HCT116 (cell line): ENCODE measurements at regions not wholly inside any gene's neighbourhood (a gene's known extent, or its start where the extent isn't known, plus 50 kb on each side); places are given as distances from the start of the nearest gene placed in this dataset.

ENCODE experiments used
- ATAC-seq: fragments of 200-7000 bp; cut with Tn5 transposase; 2 replicates; pipeline ENCODE4 v1.9.1; 2020; ENCODE audit warnings: mild to moderate bottlenecking, moderate library complexity
- BruUV-seq: library from RNA; stranded (reverse); fragments of 400-500 nt; replicated peaks from 2 replicates; lab custom pipeline; 2021; lab: Mats Ljungman, UMichigan
- CTCF ChIA-PET: fragments of 300-600 bp; sonication (Branson Sonifier 250); formaldehyde crosslinking; loops from one replicate; lab custom pipeline; 2021; ENCODE audit warnings: antibody characterized with exemption; lab: Charles Lee
- POLR2A ChIA-PET: fragments of 300-600, 350-600 bp; sonication (Branson Sonifier 250); formaldehyde crosslinking; loops from one replicate; lab custom pipeline; 2021; ENCODE audit warnings: antibody characterized with exemption; lab: Charles Lee
- RAD21 ChIA-PET, 2 experiments: fragments of 300-600 bp; sonication (Branson Sonifier 250); formaldehyde crosslinking; loops; one replicate each; lab custom pipeline; 2023; ENCODE audit warnings: low total read pairs in 2 of 2; ENCODE audit not compliant: uncharacterized antibody in 2 of 2, unreplicated experiment in 2 of 2, low non-redundant PET in 1 of 2; lab: Charles Lee
- DNase-seq: peaks from one replicate; pipeline ENCODE4 v3.0.0-alpha.2; 2010; ENCODE audit warnings: low read depth, low spot score
- H2AFZ ChIP-seq: fragments of 200-600 bp; shearing (Covaris generic), sonication (generic); 2 replicates; pipeline ENCODE4 v1.6.1; 2017; ENCODE audit warnings: low read depth, mixed run types, mixed read lengths, antibody characterized with exemption, low read length; ENCODE audit not compliant: poor library complexity, severe bottlenecking
- H3K27ac ChIP-seq: 2 replicates; pipeline ENCODE4 v1.5.1; 2012; ENCODE audit warnings: low read depth, low read length
- H3K27me3 ChIP-seq: fragments of 200-600 bp; sonication (generic); 2 replicates; pipeline ENCODE4 v1.6.1; 2016; ENCODE audit warnings: mixed run types, low read length, mixed read lengths; ENCODE audit not compliant: insufficient read depth
- H3K36me3 ChIP-seq, 2 experiments: fragments of 200-500 bp in 1 of 2; fragments of 200-600 bp in 1 of 2; sonication (Bioruptor generic) in 1 of 2; sonication (generic) in 1 of 2; 2 replicates each; pipeline versions ENCODE4 v1.5.1 to v1.6.1; 2014 to 2016; ENCODE audit warnings: low read length in 2 of 2, inconsistent platforms in 1 of 2, mixed read lengths in 1 of 2, mixed run types in 1 of 2; ENCODE audit not compliant: insufficient read depth in 2 of 2, control insufficient read depth in 1 of 2
- H3K4me1 ChIP-seq, 2 experiments: fragments of 200-600 bp in 1 of 2; sonication (generic) in 1 of 2; 2 replicates each; pipeline versions ENCODE4 v1.5.1 to v1.6.1; 2012 to 2017; ENCODE audit warnings: low read length in 2 of 2, inconsistent platforms in 1 of 2, mild to moderate bottlenecking in 1 of 2, mixed read lengths in 1 of 2, mixed run types in 1 of 2, moderate library complexity in 1 of 2; ENCODE audit not compliant: insufficient read depth in 2 of 2, control insufficient read depth in 1 of 2
- H3K4me2 ChIP-seq: fragments of 200-600 bp; sonication (generic); 2 replicates; pipeline ENCODE4 v1.6.1; 2017; ENCODE audit warnings: mixed run types, low read length, mixed read lengths
- H3K4me3 ChIP-seq, 2 experiments: fragments of 200-600 bp in 1 of 2; sonication (generic) in 1 of 2; replicated peaks in 1 of 2; 2 replicates each; pipeline ENCODE4 v1.5.1; 2011 to 2016; ENCODE audit warnings: low read length in 2 of 2, control low read depth in 1 of 2, low read depth in 1 of 2, mild to moderate bottlenecking in 1 of 2, mixed read lengths in 1 of 2, mixed run types in 1 of 2
- H3K79me2 ChIP-seq: fragments of 200-600 bp; sonication (generic); 2 replicates; pipeline ENCODE4 v1.6.1; 2017; ENCODE audit warnings: mild to moderate bottlenecking, mixed run types, low read length, moderate library complexity, mixed read lengths; ENCODE audit not compliant: insufficient read depth
- H3K9ac ChIP-seq: fragments of 200-600 bp; sonication (generic); 2 replicates; pipeline ENCODE4 v1.6.1; 2016; ENCODE audit warnings: low read length, mixed read lengths
- H3K9me2 ChIP-seq: fragments of 200-600 bp; sonication (generic), shearing (Covaris generic); 2 replicates; pipeline ENCODE4 v1.6.1; 2017; ENCODE audit warnings: mixed run types, mild to moderate bottlenecking, moderate library complexity; ENCODE audit not compliant: insufficient read depth
- H3K9me3 ChIP-seq, 2 experiments: fragments of 200-500 bp in 1 of 2; fragments of 200-600 bp in 1 of 2; sonication (Bioruptor generic) in 1 of 2; sonication (generic) in 1 of 2; 2 replicates each; pipeline ENCODE4 v1.6.1; 2014 to 2017; ENCODE audit warnings: low read length in 2 of 2, mixed read lengths in 2 of 2, inconsistent platforms in 1 of 2, low read depth in 1 of 2, mild to moderate bottlenecking in 1 of 2, mixed run types in 1 of 2, moderate library complexity in 1 of 2; ENCODE audit not compliant: control insufficient read depth in 1 of 2, insufficient read depth in 1 of 2
- H4K20me1 ChIP-seq: fragments of 200-600 bp; sonication (generic), shearing (Covaris generic); 2 replicates; pipeline ENCODE4 v1.6.1; 2017; ENCODE audit warnings: mixed run types, mild to moderate bottlenecking, moderate library complexity; ENCODE audit not compliant: insufficient read depth
- EGR1 ChIP-seq: IDR thresholded peaks from 2 replicates; pipeline ENCODE4 v1.6.1; 2012; ENCODE audit warnings: low read depth
- ELF1 ChIP-seq: IDR thresholded peaks from 2 replicates; pipeline ENCODE4 v1.6.1; 2012; ENCODE audit warnings: low read depth, borderline replicate concordance
- EZH2 ChIP-seq: fragments of 200-600 bp; sonication (generic); IDR thresholded peaks from 2 replicates; pipeline ENCODE4 v1.6.1; 2017; ENCODE audit warnings: antibody characterized with exemption, mixed run types
- FOSL1 ChIP-seq: IDR thresholded peaks from 2 replicates; pipeline ENCODE4 v1.6.1; 2012; ENCODE audit warnings: low read depth
- POLR2A ChIP-seq: IDR thresholded peaks from 2 replicates; pipeline ENCODE4 v1.7.0; 2011; ENCODE audit warnings: borderline replicate concordance; ENCODE audit not compliant: insufficient read depth, insufficient read length; ENCODE audit errors: extremely low read depth
- POLR2AphosphoS5 ChIP-seq: IDR thresholded peaks from 2 replicates; pipeline ENCODE4 v1.6.1; 2011; ENCODE audit warnings: mild to moderate bottlenecking, low read depth, low read length, moderate library complexity
- RAD21 ChIP-seq: IDR thresholded peaks from 2 replicates; pipeline ENCODE4 v1.6.1; 2012; ENCODE audit warnings: low read depth, mild to moderate bottlenecking
- SIN3A ChIP-seq: IDR thresholded peaks from 2 replicates; pipeline ENCODE4 v1.6.1; 2012; ENCODE audit warnings: low read depth
- SP1 ChIP-seq: IDR thresholded peaks from 2 replicates; pipeline ENCODE4 v1.6.1; 2012; ENCODE audit warnings: low read depth
- ZFX ChIP-seq: fragments of 450-650 bp; IDR thresholded peaks from 2 replicates; pipeline ENCODE4 v1.6.1; 2017
- intact Hi-C: fragments of 100-400 bp; cut with micrococcal nuclease; formaldehyde crosslinking; loops from 2 replicates; pipeline ENCODE4 v1.10.0; 2022
- TF ChIP-seq, protein P1 (sequence below), 3 experiments: fragments of 200-600 bp in 1 of 3; sonication (generic) in 1 of 3; IDR thresholded peaks in 2 of 3; conservative IDR thresholded peaks in 1 of 3; 2 replicates each; pipeline ENCODE4 v1.5.1; 2012 to 2017; ENCODE audit warnings: low read depth in 2 of 3, low read length in 2 of 3, antibody characterized with exemption in 1 of 3, borderline replicate concordance in 1 of 3, control low read depth in 1 of 3, mild to moderate bottlenecking in 1 of 3, mixed read lengths in 1 of 3, mixed run types in 1 of 3, moderate library complexity in 1 of 3; ENCODE audit not compliant: insufficient read depth in 1 of 3
- TF ChIP-seq, protein P2 (sequence below): IDR thresholded peaks from 2 replicates; pipeline ENCODE4 v1.6.1; 2011; ENCODE audit warnings: mild to moderate bottlenecking, low read length, moderate library complexity; ENCODE audit not compliant: insufficient replicate concordance; ENCODE audit errors: extremely low read depth
- TF ChIP-seq, protein P3 (sequence below): IDR thresholded peaks from 2 replicates; pipeline ENCODE4 v1.6.1; 2012; ENCODE audit warnings: low read depth
- TF ChIP-seq, protein P4 (sequence below): IDR thresholded peaks from 2 replicates; pipeline ENCODE4 v1.6.1; 2012

DNA sequence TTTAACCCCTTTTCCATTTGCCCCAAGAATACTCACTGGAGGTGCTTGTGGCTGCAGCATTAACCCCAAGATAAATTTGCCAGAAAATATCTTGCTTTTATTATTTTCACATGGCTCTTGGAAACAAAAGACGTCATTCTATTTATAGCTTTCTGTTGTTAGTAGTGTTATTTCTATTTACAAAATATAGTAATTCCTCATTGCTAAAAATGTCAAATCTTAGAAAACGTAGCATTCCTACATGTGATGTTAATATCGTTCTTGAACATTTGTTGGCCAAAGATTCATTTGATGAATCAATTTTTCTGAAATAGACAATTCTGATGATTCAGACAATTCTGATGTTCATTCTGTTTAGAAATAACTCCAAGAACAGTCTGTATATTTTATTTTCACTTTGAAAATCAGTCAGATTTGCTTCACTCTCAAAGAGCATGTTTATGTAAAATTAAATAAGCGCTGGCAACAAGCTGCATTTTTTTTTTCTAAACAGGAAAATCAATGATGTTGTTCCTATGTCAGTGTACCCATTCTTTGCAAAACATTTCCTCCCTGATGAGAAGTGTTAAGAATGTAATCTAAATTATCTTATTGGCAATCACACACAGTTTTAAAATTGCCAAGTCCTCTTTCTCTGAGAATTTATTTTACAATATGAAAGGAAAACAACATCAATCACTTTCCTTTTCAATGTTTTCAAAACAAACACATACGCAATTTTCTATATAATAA, 334.0 kb downstream of the KCTD12 start (continued):
- TF ChIP-seq, protein P1, sequence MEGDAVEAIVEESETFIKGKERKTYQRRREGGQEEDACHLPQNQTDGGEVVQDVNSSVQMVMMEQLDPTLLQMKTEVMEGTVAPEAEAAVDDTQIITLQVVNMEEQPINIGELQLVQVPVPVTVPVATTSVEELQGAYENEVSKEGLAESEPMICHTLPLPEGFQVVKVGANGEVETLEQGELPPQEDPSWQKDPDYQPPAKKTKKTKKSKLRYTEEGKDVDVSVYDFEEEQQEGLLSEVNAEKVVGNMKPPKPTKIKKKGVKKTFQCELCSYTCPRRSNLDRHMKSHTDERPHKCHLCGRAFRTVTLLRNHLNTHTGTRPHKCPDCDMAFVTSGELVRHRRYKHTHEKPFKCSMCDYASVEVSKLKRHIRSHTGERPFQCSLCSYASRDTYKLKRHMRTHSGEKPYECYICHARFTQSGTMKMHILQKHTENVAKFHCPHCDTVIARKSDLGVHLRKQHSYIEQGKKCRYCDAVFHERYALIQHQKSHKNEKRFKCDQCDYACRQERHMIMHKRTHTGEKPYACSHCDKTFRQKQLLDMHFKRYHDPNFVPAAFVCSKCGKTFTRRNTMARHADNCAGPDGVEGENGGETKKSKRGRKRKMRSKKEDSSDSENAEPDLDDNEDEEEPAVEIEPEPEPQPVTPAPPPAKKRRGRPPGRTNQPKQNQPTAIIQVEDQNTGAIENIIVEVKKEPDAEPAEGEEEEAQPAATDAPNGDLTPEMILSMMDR (IDR thresholded peaks at IDR 0.05 in 2 of 3, conservative IDR thresholded peaks at IDR 0.05 in 1 of 3; ENCODE audit: borderline replicate concordance in 1 of 3, insufficient read depth in 1 of 3, low read depth in 2 of 3, low read length in 2 of 3): no peak
- no peak for TF ChIP-seq SP1

DNA sequence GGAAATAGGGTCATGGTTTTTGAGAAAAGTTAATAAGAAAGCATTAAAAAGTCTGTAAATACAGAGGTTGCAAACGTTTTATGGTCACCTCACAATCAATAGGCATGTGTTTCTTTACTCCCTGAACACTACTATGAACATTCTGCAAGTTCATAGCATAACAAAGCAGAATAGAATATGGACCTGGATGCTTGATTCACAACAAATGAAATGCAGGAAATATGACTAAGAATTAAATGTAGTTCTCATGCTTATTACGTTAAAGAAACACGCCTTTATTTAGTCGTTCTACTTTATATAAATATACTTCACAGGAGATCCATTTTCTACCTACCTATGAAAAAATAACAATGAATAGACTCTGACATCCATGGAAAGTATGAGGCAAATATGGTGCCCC, 344.0 kb downstream of the KCTD12 start:
- Histone ChIP-seq H4K20me1 (no peaks in the 10 kb centered on the region), H3K27ac (no peak overlapping the region), H3K27me3 (no peaks in the 10 kb centered on the region), H3K9ac (no peak overlapping the region), H3K4me2 (no peak overlapping the region), H3K4me3 (no peak overlapping the region), H3K79me2 (no peaks in the 10 kb centered on the region), H3K36me3 (no peaks in the 10 kb centered on the region), H3K9me2 (no peaks in the 10 kb centered on the region), H2AFZ (no peak overlapping the region), H3K4me1 (no peaks in the 10 kb centered on the region), H3K9me3 (no peaks in the 10 kb centered on the region)
- ChIA-PET POLR2A (no interaction called here), RAD21 (no interaction called here), CTCF (no interaction called here)
- DNase-seq (no peak), ATAC-seq (no peak)
- intact Hi-C loops: no loop called here
- BruUV-seq: no TSS peak
- TF ChIP-seq ZFX (no peak), SIN3A (no peak), POLR2AphosphoS5 (no peak), SP1 (no peak), EGR1 (no peak), FOSL1 (no peak), RAD21 (no peak), POLR2A (no peak), EZH2 (no peak), ELF1 (no peak)
- TF ChIP-seq, protein P1 (IDR thresholded peaks at IDR 0.05 in 2 of 3, conservative IDR thresholded peaks at IDR 0.05 in 1 of 3; ENCODE audit: borderline replicate concordance in 1 of 3, insufficient read depth in 1 of 3, low read depth in 2 of 3, low read length in 2 of 3): no peak
- TF ChIP-seq, protein P2, sequence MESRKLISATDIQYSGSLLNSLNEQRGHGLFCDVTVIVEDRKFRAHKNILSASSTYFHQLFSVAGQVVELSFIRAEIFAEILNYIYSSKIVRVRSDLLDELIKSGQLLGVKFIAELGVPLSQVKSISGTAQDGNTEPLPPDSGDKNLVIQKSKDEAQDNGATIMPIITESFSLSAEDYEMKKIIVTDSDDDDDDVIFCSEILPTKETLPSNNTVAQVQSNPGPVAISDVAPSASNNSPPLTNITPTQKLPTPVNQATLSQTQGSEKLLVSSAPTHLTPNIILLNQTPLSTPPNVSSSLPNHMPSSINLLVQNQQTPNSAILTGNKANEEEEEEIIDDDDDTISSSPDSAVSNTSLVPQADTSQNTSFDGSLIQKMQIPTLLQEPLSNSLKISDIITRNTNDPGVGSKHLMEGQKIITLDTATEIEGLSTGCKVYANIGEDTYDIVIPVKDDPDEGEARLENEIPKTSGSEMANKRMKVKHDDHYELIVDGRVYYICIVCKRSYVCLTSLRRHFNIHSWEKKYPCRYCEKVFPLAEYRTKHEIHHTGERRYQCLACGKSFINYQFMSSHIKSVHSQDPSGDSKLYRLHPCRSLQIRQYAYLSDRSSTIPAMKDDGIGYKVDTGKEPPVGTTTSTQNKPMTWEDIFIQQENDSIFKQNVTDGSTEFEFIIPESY: no peak
- TF ChIP-seq, protein P3, sequence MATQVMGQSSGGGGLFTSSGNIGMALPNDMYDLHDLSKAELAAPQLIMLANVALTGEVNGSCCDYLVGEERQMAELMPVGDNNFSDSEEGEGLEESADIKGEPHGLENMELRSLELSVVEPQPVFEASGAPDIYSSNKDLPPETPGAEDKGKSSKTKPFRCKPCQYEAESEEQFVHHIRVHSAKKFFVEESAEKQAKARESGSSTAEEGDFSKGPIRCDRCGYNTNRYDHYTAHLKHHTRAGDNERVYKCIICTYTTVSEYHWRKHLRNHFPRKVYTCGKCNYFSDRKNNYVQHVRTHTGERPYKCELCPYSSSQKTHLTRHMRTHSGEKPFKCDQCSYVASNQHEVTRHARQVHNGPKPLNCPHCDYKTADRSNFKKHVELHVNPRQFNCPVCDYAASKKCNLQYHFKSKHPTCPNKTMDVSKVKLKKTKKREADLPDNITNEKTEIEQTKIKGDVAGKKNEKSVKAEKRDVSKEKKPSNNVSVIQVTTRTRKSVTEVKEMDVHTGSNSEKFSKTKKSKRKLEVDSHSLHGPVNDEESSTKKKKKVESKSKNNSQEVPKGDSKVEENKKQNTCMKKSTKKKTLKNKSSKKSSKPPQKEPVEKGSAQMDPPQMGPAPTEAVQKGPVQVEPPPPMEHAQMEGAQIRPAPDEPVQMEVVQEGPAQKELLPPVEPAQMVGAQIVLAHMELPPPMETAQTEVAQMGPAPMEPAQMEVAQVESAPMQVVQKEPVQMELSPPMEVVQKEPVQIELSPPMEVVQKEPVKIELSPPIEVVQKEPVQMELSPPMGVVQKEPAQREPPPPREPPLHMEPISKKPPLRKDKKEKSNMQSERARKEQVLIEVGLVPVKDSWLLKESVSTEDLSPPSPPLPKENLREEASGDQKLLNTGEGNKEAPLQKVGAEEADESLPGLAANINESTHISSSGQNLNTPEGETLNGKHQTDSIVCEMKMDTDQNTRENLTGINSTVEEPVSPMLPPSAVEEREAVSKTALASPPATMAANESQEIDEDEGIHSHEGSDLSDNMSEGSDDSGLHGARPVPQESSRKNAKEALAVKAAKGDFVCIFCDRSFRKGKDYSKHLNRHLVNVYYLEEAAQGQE: no peak
- TF ChIP-seq, protein P4, sequence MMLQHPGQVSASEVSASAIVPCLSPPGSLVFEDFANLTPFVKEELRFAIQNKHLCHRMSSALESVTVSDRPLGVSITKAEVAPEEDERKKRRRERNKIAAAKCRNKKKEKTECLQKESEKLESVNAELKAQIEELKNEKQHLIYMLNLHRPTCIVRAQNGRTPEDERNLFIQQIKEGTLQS: no peak
